Naive thymus-derived CD4-positive, alpha-beta T cell (primary cell): ENCODE measurements at regions not wholly inside any gene's neighbourhood (a gene's known extent, or its start where the extent isn't known, plus 50 kb on each side); places are given as distances from the start of the nearest gene placed in this dataset.
"Not testable (repeated sequence)": the region's sequence is repeated elsewhere in the genome, so short reads cannot be mapped to it uniquely, and the experiment has no call there.

ENCODE experiments used
- ATAC-seq: fragments of 150-1000 bp; cut with Tn5 transposase; 2 replicates; pipeline ENCODE4 v1.10.0; 2021; ENCODE audit warnings: mild to moderate bottlenecking, moderate library complexity
- CTCF ChIA-PET: fragments of 350-600 bp; sonication (Branson Sonifier 250); formaldehyde crosslinking; loops from one replicate; lab custom pipeline; 2021; ENCODE audit warnings: antibody characterized with exemption; lab: Charles Lee
- POLR2A ChIA-PET: fragments of 350-600 bp; sonication (Branson Sonifier 250); formaldehyde crosslinking; loops from one replicate; lab custom pipeline; 2021; ENCODE audit warnings: antibody characterized with exemption, inconsistent platforms; lab: Charles Lee
- DNase-seq, 9 donors: peaks; one replicate each; pipeline versions ENCODE4 v3.0.0 to v3.0.0-alpha.2; 2020 to 2022; ENCODE audit warnings: mixed read lengths in 1 of 9
- H3K27ac ChIP-seq: one replicate; pipeline ENCODE4 v1.7.0; 2013; ENCODE audit warnings: mild to moderate bottlenecking, low read depth, low read length, moderate library complexity
- H3K27me3 ChIP-seq, 2 donors: one replicate each; pipeline ENCODE4 v1.7.0; 2013; ENCODE audit warnings: low read length in 2 of 2, mild to moderate bottlenecking in 2 of 2, moderate library complexity in 2 of 2; ENCODE audit not compliant: control insufficient read depth in 2 of 2, insufficient read depth in 2 of 2
- H3K36me3 ChIP-seq, 3 experiments: 1 replicate in 2 of 3; 2 replicates in 1 of 3; pipeline ENCODE4 v1.7.0; 2013; ENCODE audit warnings: low read length in 3 of 3, mild to moderate bottlenecking in 3 of 3, moderate library complexity in 1 of 3; ENCODE audit not compliant: insufficient read depth in 3 of 3, control insufficient read depth in 2 of 3
- H3K4me1 ChIP-seq, 2 donors: one replicate each; pipeline ENCODE4 v1.7.0; 2013; ENCODE audit warnings: low read length in 2 of 2, mild to moderate bottlenecking in 2 of 2, moderate library complexity in 1 of 2; ENCODE audit not compliant: control insufficient read depth in 2 of 2, insufficient read depth in 2 of 2
- H3K4me3 ChIP-seq: 2 replicates; pipeline ENCODE4 v1.7.0; 2013; ENCODE audit warnings: mild to moderate bottlenecking, low read length
- H3K9me3 ChIP-seq, 3 experiments: 1 replicate in 2 of 3; 2 replicates in 1 of 3; pipeline ENCODE4 v1.7.0; 2013; ENCODE audit warnings: low read length in 3 of 3; ENCODE audit not compliant: control insufficient read depth in 2 of 3
- H3K27ac Mint-ChIP-seq, 9 donors: one replicate each; pipeline ENCODE4 v1.8.0; 2020 to 2022; ENCODE audit warnings: mixed read lengths in 9 of 9, mild to moderate bottlenecking in 8 of 9, moderate library complexity in 5 of 9, inconsistent platforms in 2 of 9
- H3K27me3 Mint-ChIP-seq, 5 donors: one replicate each; pipeline ENCODE4 v1.8.0; 2021 to 2022; ENCODE audit warnings: mixed read lengths in 5 of 5, mild to moderate bottlenecking in 1 of 5
- H3K36me3 Mint-ChIP-seq, 5 donors: one replicate each; pipeline ENCODE4 v1.8.0; 2020 to 2022; ENCODE audit warnings: mixed read lengths in 5 of 5, mild to moderate bottlenecking in 3 of 5, inconsistent platforms in 1 of 5
- H3K4me1 Mint-ChIP-seq, 7 donors: one replicate each; pipeline ENCODE4 v1.8.0; 2020 to 2022; ENCODE audit warnings: mixed read lengths in 7 of 7, mild to moderate bottlenecking in 3 of 7, inconsistent platforms in 1 of 7
- H3K4me3 Mint-ChIP-seq, 10 donors: one replicate each; pipeline ENCODE4 v1.8.0; 2020 to 2022; ENCODE audit warnings: mild to moderate bottlenecking in 10 of 10, mixed read lengths in 10 of 10, moderate library complexity in 6 of 10, inconsistent platforms in 2 of 10
- H3K9me3 Mint-ChIP-seq, 11 donors: one replicate each; pipeline ENCODE4 v1.8.0; 2020 to 2022; ENCODE audit warnings: mixed read lengths in 11 of 11, mild to moderate bottlenecking in 4 of 11, inconsistent platforms in 1 of 11, moderate library complexity in 1 of 11
- intact Hi-C, 2 donors: fragments of 100-400 bp; cut with micrococcal nuclease; formaldehyde crosslinking; loops; one replicate each; pipeline ENCODE4 v1.15.1; 2023

DNA sequence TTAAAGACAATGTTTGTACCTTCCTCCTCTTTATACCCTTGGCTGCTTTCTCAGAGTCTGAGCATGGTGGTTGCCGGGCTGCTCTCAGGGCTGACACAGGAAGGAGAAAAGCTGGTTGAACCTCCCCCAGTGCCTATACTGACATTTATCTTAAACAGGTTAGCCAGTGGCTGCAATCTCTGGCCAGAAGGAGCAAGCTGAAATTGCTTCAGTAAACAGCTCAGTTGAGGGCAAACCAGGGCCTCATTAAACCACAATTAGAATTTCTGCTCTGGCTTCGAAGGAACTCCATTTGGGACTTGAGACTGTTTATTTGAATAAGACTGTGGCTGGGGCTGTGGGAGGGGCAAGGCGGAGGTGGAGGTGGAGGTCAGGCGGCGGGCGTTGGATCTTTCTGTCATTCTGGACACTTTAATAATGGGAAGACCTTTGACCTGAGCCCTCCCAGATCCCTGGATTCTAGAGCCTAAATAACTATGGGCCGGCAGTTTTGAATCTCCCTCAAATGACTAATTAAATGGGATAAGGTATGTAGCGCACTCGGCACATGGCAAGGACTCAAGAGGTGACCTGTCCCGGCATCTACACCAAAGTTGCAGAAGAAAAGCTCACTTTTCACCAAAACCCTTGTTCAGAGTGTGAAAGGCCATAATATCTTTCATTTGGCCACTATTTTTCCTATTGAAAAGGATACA, 120.6 kb upstream of the MYCN start:
- H3K4me3 ChIP-seq = no peak overlapping the region
- H3K4me1 Mint-ChIP-seq = no peaks in the 10 kb centered on the region
- no peaks in the 10 kb centered on the region for H3K36me3 Mint-ChIP-seq
- no peaks in the 10 kb centered on the region for H3K36me3 ChIP-seq
- H3K27me3 Mint-ChIP-seq = peaks cover 24 to 47% (median 28%) of the 10 kb centered on the region in 5 donors
- peaks cover 0 to 5% (median 0%) of the 10 kb centered on the region in 11 donors for H3K9me3 Mint-ChIP-seq
- H3K4me3 Mint-ChIP-seq = no peak overlapping the region
- intact Hi-C loops = no loop called here
- no peaks in the 10 kb centered on the region for H3K4me1 ChIP-seq
- H3K9me3 ChIP-seq = no peaks in the 10 kb centered on the region
- DNase-seq (no peak), ATAC-seq (no peak)
- CTCF ChIA-PET = no interaction called here
- no peak overlapping the region for H3K27ac Mint-ChIP-seq
- no peak overlapping the region for H3K27ac ChIP-seq
- POLR2A ChIA-PET = no interaction called here
- no peaks in the 10 kb centered on the region for H3K27me3 ChIP-seq

DNA sequence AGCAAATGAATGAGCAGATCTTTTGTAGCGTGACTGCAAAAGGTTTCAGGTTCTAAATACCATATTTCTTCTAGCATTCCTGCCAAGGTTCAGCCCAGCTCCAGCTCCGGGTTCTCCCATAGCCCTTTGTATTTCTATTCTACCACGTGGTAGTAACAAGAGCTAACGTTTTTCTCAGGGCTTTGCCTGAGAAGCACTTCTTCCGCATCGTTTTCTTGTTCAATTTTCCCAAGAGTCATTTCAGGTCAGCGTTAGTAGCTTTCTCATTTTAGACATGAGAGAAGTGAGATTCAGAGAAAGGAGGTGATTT, 120.1 kb upstream of the MYCN start:
- DNase-seq (no peak), ATAC-seq (no peak)
- H3K9me3 Mint-ChIP-seq = peaks cover 0 to 5% (median 0%) of the 10 kb centered on the region in 11 donors
- no peak overlapping the region for H3K4me3 ChIP-seq
- ChIA-PET CTCF (no interaction called here), POLR2A (no interaction called here)
- no peaks in the 10 kb centered on the region for H3K4me1 ChIP-seq
- H3K27ac Mint-ChIP-seq = no peak overlapping the region
- H3K4me1 Mint-ChIP-seq = no peaks in the 10 kb centered on the region
- no peak overlapping the region for H3K4me3 Mint-ChIP-seq
- intact Hi-C loops = no loop called here
- H3K9me3 ChIP-seq = no peaks in the 10 kb centered on the region
- H3K27me3 Mint-ChIP-seq = peaks cover 24 to 42% (median 28%) of the 10 kb centered on the region in 5 donors
- H3K36me3 Mint-ChIP-seq = no peaks in the 10 kb centered on the region
- H3K36me3 ChIP-seq = no peaks in the 10 kb centered on the region
- H3K27me3 ChIP-seq = no peaks in the 10 kb centered on the region
- no peak overlapping the region for H3K27ac ChIP-seq

DNA sequence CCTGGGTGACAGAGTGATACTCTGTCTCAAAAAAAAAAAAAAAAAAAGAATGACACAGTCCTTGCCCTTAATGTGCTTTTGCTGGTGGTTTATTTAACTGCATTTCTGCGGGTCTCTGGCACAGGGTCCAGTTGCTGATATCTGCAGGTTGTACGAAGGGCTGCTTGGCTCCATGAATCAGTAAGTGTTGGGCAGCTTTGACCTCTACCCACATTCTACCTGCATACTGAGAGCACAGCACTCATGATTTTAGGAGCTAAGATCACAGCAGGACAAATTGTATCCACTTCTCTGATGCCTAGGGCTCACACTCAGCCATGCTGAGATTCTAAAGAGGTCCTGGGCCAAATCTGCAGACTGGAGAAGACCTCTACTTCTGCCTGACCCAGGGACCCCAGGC, 119.4 kb upstream of the MYCN start:
- CTCF ChIA-PET = no interaction called here
- intact Hi-C loops = no loop called here

DNA sequence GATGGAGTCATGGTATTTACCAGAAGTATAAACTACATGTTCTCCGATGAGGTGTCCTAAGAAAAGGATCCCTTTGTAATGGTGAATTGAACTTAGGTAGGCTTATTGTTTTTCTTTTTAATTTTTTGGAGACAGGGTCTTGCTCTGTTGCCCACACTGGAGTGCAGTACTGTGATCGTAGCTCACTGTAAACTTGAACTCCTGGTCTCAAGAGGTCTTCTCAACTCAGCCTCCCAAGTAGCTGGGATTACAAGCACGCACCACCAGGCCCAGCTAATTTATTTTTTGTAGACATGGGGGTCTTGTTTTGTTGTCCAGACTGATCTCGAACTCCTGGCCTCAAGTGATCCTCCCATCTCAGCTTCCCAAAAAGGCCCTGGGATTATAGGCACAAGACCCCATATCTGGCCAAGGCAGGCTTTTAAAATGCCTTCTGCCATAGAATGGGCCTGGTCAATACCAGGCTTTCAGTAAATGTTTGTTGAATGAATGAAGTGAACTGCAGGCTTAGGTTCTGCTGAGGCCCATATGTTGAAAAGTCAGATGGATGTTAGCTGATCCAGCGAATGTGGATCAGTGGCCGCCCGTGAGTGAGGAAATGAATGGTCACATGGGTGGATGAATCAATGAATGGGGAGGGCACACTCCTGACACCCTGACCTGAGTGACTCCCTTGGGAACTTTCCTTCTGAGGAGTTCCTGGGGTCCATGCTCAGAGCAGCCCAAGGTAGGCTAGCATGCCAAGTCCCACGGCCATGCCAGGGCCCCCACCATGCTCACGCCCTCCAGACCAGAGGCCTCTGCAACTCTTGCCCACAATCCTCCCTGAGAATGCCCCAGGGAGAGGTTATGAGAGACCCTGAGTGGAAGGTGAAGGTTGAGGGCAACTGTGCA, 118.0 kb upstream of the MYCN start:
- peaks cover 0 to 4% (median 0%) of the 10 kb centered on the region in 11 donors for H3K9me3 Mint-ChIP-seq
- ATAC-seq = no peak
- no peaks in the 10 kb centered on the region for H3K4me1 Mint-ChIP-seq
- H3K4me3 Mint-ChIP-seq = no peak overlapping the region
- Histone ChIP-seq H3K4me1 (no peaks in the 10 kb centered on the region), H3K36me3 (no peaks in the 10 kb centered on the region), H3K27me3 (no peaks in the 10 kb centered on the region), H3K9me3 (no peaks in the 10 kb centered on the region), H3K27ac (no peak overlapping the region), H3K4me3 (no peak overlapping the region)
- CTCF ChIA-PET = no interaction called here
- no peak for DNase-seq
- intact Hi-C loops = no loop called here
- no peak overlapping the region for H3K27ac Mint-ChIP-seq
- H3K27me3 Mint-ChIP-seq = peaks cover 5 to 28% (median 17%) of the 10 kb centered on the region in 5 donors
- POLR2A ChIA-PET = no interaction called here
- H3K36me3 Mint-ChIP-seq = no peaks in the 10 kb centered on the region

More for the DNA sequence above, 119.4 kb upstream of the MYCN start:
- POLR2A ChIA-PET = no interaction called here
- no peaks in the 10 kb centered on the region for H3K36me3 ChIP-seq
- H3K27ac ChIP-seq = no peak overlapping the region
- no peak for DNase-seq
- no peaks in the 10 kb centered on the region for H3K4me1 ChIP-seq
- no peaks in the 10 kb centered on the region for H3K9me3 ChIP-seq
- Mint-ChIP-seq H3K4me3 (no peak overlapping the region), H3K9me3 (peaks cover 0 to 4% (median 0%) of the 10 kb centered on the region in 11 donors), H3K27ac (no peak overlapping the region), H3K36me3 (no peaks in the 10 kb centered on the region), H3K27me3 (peaks cover 20 to 37% (median 28%) of the 10 kb centered on the region in 5 donors), H3K4me1 (no peaks in the 10 kb centered on the region)
- no peak for ATAC-seq
- H3K27me3 ChIP-seq = no peaks in the 10 kb centered on the region
- no peak overlapping the region for H3K4me3 ChIP-seq

DNA sequence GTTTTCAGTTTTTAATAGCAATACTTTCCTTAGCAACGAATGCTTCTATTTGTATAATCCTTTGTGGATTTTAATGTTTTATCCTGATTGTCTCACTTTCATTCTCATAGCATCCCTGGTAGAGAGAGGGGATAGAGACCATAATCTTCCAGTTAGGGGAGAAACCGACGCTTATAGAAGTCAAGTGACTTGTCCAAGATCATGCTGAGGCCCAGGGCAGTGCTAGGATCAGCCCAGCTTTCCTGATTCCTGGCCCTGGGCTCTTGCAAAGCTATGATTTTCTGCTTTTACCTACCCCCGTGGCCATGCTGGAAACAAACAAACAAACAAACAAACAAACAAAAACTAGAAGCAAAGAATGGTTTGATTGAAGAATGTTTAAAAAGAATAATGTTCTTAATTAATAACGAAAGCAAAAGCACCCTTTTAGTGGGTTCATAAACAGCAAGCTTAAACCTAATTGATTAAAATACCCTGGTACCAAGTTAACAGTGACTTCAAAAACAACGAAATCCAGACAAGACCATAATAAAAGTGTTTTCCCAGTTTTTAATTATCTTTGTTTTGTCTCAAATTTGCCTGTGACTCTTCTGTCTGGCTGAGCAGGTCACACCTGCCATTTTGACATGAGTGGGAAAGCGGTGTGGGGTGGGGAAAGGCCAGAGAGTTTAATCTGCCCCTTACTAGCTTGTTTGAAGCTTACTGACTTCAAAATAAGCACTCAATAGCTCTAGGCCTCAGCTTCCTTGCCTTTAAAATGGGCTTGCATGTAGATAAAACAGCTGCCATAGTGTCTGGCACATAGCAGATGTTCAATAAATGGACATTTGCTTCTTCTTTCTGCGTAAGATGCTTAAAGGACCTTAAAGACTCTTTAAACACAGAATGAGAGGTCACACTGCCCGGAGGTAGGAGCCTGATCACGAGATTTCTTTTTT, 116.6 kb upstream of the MYCN start:
- ATAC-seq (no peak), DNase-seq (no peak)
- intact Hi-C loops = no loop called here
- Histone ChIP-seq H3K36me3 (no peaks in the 10 kb centered on the region), H3K4me1 (no peaks in the 10 kb centered on the region), H3K27ac (no peak overlapping the region), H3K27me3 (no peaks in the 10 kb centered on the region), H3K9me3 (no peaks in the 10 kb centered on the region), H3K4me3 (no peak overlapping the region)
- H3K27me3 Mint-ChIP-seq = peaks cover 0 to 15% (median 9%) of the 10 kb centered on the region in 5 donors
- H3K4me3 Mint-ChIP-seq = no peak overlapping the region
- POLR2A ChIA-PET = no interaction called here
- no peaks in the 10 kb centered on the region for H3K4me1 Mint-ChIP-seq
- no peak overlapping the region for H3K27ac Mint-ChIP-seq
- H3K36me3 Mint-ChIP-seq = no peaks in the 10 kb centered on the region
- H3K9me3 Mint-ChIP-seq = peaks cover 0 to 2% (median 0%) of the 10 kb centered on the region in 11 donors
- CTCF ChIA-PET = no interaction called here

DNA sequence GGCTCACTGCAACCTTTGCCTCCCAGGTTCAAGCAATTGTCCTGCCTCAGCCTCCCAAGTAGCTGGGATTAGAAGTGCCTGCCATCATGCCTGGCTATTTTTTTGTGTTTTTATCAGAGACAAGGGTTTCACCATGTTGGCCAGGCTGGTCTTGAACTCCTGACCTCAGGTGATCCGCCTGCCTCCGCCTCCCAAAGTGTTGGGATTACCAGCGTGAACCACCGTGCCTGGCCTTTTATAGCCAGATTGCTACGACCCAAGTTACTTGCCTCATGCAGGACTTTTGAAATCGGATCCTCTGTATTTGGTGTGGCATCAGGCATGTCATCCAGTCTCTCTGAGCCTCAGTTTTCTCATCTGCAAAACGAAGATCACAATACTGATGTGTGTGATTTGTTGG, 115.9 kb upstream of the MYCN start:
- H3K4me3 Mint-ChIP-seq, DNase-seq, ATAC-seq, H3K27ac ChIP-seq, CTCF ChIA-PET, POLR2A ChIA-PET, H3K4me1 ChIP-seq, H3K4me1 Mint-ChIP-seq, H3K4me3 ChIP-seq, intact Hi-C loops, H3K27me3 ChIP-seq, H3K9me3 ChIP-seq, H3K36me3 Mint-ChIP-seq, H3K27ac Mint-ChIP-seq, H3K36me3 ChIP-seq, H3K9me3 Mint-ChIP-seq: not testable (repeated sequence)
- peaks cover 0 to 10% (median 9%) of the 10 kb centered on the region in 5 donors for H3K27me3 Mint-ChIP-seq
